GM20000 (cell line): ENCODE measurements at regions not wholly inside any gene's neighbourhood (a gene's known extent, or its start where the extent isn't known, plus 50 kb on each side); places are given as distances from the start of the nearest gene placed in this dataset.
"Not testable (repeated sequence)": the region's sequence is repeated elsewhere in the genome, so short reads cannot be mapped to it uniquely, and the experiment has no call there.

Experiments
- DNase-seq: peaks from one replicate; pipeline ENCODE4 v3.0.0; 2012; ENCODE audit warnings: low spot score
- CTCF ChIP-seq: IDR thresholded peaks from 2 replicates; pipeline ENCODE4 v1.5.1; 2012; ENCODE audit warnings: mild to moderate bottlenecking, control low read depth; ENCODE audit errors: extremely low read depth, missing control alignments

DNA sequence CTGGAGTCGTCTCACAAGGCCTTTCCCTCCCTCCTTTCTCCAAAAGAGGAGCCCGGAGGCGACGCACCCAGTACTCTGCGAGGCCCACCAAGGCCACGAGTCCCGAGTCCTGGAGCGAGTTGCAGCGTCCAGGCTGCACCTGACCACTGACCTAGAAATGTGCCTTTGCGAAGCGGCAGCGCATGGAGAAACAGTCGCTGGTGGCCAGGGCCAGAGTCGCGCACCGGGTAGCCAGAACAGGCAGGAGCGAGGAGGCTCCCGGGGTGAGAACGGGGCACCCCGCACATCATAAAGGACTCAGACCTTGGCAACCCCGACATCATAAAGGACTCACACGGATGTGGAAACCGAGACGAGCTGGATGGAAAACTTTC, 318.4 kb downstream of the FAM72C start:
- no peak for TF ChIP-seq CTCF
- DNase-seq = no peak

- no peak for DNase-seq
- TF ChIP-seq CTCF = no peak
These were observed 318.9 kb downstream of the FAM72C start for GRCh38 chr1:143652744-143653428.

- no peak for TF ChIP-seq CTCF
- DNase-seq = no peak
These were observed 319.6 kb downstream of the FAM72C start for GRCh38 chr1:143652187-143652586.

- no peak for DNase-seq
These were observed 320.3 kb downstream of the FAM72C start for GRCh38 chr1:143651350-143651992.

GRCh38 chr1:143644035-143644434, 327.8 kb downstream of the FAM72C start:
- not testable (repeated sequence) for DNase-seq

More at GRCh38 chr1:143651350-143651992, 320.3 kb downstream of the FAM72C start:
- TF ChIP-seq CTCF = no peak

DNA sequence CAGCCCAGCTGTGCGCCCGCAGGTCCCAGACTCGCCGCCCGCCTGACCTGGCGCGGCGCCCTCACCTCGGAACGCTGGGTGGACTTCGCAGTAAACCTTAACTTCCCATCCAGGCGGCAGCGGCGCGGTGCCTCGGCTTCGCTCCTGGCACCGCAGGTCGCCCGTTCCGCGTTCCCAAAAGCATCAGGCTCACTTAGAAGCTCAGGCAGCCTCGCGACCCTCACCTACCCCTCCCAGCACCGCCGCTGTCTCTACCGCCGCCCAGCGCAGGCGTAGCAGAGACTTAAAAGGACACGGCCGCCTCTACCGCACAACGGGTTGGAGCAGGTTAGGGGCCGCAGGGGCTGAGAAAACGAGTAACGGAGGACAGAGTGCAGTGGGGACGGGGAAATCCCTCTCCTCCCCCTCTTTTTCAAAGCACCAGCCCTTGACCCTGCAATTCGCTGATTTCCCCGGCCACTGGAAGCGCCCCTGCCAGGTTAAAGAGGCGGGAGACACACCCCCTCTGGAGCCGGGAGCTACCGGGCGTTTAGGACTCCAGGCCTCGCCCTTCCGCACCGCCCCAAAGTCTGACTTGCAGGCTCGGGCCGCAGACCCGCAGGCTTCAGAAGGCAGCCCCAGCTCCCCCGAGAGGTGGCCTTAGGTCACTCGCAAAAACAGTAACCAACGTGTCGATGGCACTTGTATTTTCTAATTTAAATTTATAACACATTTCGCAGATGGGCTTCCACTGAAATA, 328.5 kb downstream of the FAM72C start:
- no peak for TF ChIP-seq CTCF
- no peak for DNase-seq

GRCh38 chr1:143625886-143626285, 345.9 kb downstream of the FAM72C start:
- DNase-seq = no peak
- TF ChIP-seq CTCF = no peak

GRCh38 chr1:143619851-143620250, 351.9 kb downstream of the FAM72C start:
- no peak for DNase-seq

More at GRCh38 chr1:143619851-143620250, 351.9 kb downstream of the FAM72C start:
- no peak for TF ChIP-seq CTCF
